Testis (tissue), 2 donors: ENCODE measurements at regions not wholly inside any gene's neighbourhood (a gene's known extent, or its start where the extent isn't known, plus 50 kb on each side); places are given as distances from the start of the nearest gene placed in this dataset.
"Not testable (repeated sequence)": the region's sequence is repeated elsewhere in the genome, so short reads cannot be mapped to it uniquely, and the experiment has no call there.

ENCODE experiments used
- POLR2A ChIP-seq: fragments of 450-650 bp; IDR thresholded peaks from one replicate; pipeline ENCODE4 v1.6.1; 2017; ENCODE audit warnings: antibody characterized with exemption, mild to moderate bottlenecking, moderate library complexity
- TF ChIP-seq, protein P1 (sequence below), 3 experiments: fragments of 450-650 bp in 2 of 3; fragments of 200-600 bp in 1 of 3; sonication (generic) in 1 of 3; IDR thresholded peaks; one replicate each; pipeline ENCODE4 v1.5.1; 2016 to 2019; ENCODE audit warnings: antibody characterized with exemption in 3 of 3, mild to moderate bottlenecking in 2 of 3, moderate library complexity in 1 of 3

DNA sequence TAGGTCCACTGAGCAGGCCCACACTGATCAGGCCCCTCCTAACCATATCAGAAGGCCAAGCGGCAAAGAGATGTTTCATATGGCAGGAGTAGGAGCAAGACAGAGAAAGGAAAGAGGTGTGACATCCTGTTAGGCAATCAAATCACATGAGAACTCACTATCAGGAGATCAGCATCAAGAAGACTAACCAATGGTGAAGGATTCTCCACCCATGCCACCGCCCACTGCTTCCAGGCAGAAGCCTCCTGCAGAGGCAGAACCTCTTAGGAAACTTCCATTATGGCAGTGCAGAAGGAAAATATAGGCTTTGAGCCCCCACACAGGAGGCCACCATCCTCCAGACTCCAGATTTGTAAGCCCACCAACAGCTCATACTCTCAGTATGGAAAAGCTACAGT lies 229.0 kb downstream of the CWH43 start:
- TF ChIP-seq, protein P1, sequence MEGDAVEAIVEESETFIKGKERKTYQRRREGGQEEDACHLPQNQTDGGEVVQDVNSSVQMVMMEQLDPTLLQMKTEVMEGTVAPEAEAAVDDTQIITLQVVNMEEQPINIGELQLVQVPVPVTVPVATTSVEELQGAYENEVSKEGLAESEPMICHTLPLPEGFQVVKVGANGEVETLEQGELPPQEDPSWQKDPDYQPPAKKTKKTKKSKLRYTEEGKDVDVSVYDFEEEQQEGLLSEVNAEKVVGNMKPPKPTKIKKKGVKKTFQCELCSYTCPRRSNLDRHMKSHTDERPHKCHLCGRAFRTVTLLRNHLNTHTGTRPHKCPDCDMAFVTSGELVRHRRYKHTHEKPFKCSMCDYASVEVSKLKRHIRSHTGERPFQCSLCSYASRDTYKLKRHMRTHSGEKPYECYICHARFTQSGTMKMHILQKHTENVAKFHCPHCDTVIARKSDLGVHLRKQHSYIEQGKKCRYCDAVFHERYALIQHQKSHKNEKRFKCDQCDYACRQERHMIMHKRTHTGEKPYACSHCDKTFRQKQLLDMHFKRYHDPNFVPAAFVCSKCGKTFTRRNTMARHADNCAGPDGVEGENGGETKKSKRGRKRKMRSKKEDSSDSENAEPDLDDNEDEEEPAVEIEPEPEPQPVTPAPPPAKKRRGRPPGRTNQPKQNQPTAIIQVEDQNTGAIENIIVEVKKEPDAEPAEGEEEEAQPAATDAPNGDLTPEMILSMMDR (IDR thresholded peaks at IDR 0.05) = not testable (repeated sequence)
- not testable (repeated sequence) for TF ChIP-seq POLR2A
